T-helper 1 cell treated with Interleukin-12 subunit alpha and Interleukin-12 subunit beta and Interleukin-4 antibody, amounts not matched to agents 30 ng/mL and 1 ng/mL, for 36 hours (primary cell): ENCODE measurements at regions not wholly inside any gene's neighbourhood (a gene's known extent, or its start where the extent isn't known, plus 50 kb on each side); places are given as distances from the start of the nearest gene placed in this dataset.

ENCODE experiments used
- intact Hi-C: fragments of 100-400 bp; cut with micrococcal nuclease; formaldehyde crosslinking; loops from one replicate; pipeline ENCODE4 v1.15.1; 2024

DNA sequence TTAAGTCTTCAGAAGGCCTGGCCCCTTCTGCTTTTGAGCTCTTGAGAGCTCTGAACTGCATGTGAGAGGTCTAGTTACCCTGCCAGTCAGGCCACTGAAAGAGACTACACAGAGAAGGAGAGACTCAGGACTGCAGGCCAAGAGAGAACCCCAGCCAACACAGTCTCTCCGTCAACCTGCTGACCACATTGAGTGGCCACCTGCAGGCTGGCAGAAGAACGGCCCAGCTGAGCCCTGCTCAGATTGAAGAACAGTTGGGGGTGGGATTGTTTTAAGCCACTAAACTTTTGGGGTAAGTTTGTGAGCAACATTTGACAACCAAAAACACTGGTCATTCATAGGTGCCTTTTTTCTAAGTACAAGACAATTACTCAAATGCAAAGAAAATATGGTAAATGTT lies 273.5 kb upstream of the CCDC54 start:
- intact Hi-C loops, result no loop called here

DNA sequence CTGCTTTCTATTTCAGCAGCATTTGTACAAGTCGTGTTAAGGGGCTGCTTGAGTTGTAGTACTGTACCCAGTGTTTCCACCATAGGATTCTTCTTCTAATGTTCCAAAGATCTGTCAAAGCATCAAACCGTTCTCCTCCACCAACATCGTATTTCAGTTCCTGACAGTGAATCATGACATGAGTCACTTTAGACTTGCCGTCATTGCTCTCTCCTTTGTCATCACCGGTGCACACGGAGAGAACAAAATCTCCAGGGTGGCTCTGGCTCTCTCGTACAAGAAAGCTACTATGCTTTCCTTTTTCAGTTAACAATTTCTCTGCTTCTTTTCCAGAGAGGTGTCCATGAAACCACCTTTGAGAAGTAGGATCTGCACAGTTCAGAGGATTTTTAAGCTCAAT lies 270.9 kb upstream of the CCDC54 start:
- intact Hi-C loops, result no loop called here

DNA sequence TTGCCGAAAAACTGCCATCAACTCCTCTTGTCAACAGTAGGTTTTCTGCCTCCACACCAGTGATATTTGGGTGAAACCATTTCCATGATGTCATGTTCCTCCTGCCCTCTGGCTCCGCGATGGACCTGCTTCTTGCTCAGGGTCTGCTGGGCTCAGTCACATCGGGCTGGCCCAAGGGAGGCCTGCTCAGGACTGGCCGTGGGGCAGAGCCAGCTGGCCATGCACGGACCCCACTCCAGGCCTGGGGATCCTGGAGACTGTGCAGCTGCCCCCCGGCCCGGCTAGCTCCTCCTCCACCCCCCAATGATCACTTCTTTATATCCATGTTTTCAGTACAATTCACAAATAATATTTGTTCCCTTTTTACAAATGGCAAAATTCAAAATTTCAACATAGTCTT lies 270.3 kb upstream of the CCDC54 start:
- intact Hi-C loops, result no loop called here

DNA sequence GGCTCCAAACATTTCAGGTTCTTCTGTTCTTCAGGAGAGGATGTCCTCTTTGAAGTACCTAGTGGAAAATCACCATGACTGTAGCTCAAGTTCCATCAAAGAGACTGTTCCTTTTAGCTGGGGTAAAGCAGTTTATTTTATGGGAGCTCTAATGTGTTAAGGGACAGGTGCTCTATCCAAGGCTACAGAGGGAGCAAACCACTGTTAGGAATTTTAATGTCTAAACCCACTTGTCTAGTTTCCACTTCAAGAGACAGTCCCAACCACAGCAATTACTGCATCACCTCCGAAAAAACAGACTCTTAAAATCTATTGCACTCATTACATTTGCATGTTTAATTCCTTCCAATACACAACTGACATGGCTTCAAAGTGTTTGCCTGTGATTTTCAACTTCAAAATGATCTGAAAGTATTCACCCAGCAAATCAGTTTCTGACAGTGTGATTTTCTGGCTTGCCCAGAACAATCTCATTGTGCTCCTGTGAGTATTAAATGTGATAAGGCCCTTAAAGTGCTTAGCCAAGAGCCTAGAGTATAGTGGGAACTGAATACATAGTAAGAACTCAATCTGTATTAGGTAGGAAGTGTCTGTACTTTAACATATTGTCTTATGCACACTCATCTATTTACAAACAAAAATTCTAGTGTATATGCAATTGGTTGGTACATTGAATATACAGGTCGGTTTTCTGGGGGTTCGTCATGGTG lies 266.5 kb upstream of the CCDC54 start:
- intact Hi-C loops, result no loop called here

GRCh38 chr3:107111872-107112271 lies 265.4 kb upstream of the CCDC54 start:
- intact Hi-C loops, result no loop called here

- intact Hi-C loops, result no loop called here
Measured at GRCh38 chr3:107112356-107112755, 264.9 kb upstream of the CCDC54 start.

GRCh38 chr3:107116251-107116650 lies 261.0 kb upstream of the CCDC54 start:
- intact Hi-C loops, result no loop called here

DNA sequence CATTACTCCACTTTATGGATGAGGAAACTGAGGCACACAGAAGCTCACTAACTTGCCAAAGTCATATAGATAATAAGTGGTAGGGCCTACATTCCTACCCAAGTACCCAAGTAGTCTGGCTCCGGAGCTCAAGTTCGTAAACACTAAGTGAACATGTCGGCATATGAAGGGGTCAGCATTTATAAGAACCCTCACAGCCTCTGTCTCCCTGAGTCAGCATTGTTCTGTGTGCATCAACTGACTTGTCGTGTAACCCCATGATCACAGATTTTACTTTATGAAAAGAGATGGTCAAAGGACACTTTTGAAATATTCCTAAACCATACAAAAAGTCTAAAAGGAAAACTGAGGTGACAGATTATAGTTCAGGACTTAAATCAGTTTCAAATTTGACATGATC lies 260.1 kb upstream of the CCDC54 start:
- intact Hi-C loops, result no loop called here

DNA sequence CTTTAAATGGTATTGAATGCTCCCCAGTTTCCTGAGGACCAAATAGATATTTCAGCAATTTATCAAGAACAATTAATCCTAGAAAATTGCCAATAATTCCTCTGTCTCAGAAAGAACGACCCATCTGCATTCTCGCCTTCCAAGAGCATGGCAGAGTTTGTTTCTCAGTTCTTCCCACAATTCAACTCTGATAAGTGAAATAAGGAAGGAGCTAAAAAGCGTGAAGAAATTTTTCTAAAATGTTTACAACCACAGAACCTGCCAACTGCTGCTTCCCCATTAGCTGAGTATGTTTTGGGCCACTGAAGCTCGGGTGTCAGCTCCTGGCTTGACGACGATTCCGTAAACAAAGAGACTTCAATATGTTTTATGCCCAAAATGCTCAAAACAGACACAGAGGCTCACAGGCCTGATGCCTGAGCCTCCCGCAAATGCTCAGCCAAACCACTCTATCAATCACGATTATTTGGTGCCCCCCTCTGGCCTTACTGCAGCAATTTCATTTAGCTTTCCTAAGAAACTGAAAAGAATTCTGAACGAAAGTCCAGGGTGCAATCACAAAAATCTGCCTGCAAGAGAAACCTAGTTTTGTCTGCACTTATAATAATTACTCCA lies 259.2 kb upstream of the CCDC54 start:
- intact Hi-C loops, result no loop called here

DNA sequence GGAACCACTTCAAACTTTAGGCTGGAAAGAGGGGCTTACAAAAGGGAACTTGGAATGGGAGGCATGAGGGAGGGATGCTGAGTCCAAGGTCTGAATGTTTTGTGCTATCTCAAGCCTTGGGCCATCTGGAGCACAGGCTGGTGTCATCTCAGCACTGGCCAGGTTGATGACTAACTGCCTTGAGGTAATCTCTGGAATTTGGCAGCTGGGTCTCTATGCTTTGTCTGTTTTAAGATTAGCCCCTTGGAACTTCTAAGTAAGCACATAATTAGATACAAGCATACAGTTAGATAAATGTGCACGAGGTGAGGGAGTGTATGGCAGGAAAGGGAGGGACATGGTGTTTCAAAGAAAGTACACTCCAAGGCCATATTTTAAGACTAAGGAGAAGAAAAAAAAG lies 252.4 kb upstream of the CCDC54 start:
- intact Hi-C loops, result no loop called here

- intact Hi-C loops, result no loop called here
Measured at GRCh38 chr3:107128946-107129345, 248.3 kb upstream of the CCDC54 start.

GRCh38 chr3:107130089-107130700 lies 247.0 kb upstream of the CCDC54 start:
- intact Hi-C loops, result no loop called here

DNA sequence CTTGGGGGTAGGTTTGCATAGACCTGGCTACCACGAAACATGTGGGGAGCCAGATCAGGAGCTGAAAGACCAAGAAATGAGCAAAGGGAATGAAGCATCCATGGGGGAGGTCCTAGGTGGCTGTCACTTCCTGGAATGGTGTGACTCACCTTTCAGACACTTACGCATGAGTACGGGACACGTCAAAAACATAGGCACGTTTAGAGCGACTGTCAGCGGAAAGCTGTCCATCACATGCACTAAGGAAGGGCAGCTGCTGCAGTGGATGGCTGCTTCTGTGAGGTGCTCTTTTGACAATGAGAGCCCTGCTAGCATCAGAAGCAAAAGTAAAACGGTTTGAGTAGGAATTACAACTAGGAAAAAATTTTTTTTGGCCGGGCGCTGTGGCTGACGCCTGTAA lies 244.6 kb upstream of the CCDC54 start:
- intact Hi-C loops, result no loop called here

DNA sequence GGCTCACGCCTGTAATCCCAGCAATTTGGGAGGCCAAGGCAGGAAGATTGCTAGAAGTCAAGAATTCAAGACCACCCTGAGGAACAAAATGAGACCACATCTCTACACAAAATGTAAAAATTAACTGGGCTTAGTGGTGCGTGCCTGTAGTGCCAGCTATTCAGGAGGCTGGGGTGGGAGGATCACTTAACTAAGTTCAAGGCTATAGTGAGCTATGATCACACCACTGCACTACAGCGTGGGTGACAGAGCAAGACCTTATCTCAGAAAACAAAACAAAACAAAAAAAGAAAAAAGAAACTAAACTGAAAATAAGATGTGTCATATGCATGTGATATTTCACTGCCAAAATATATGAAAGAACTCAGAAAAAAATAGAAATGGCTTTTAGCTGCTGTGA lies 243.3 kb upstream of the CCDC54 start:
- intact Hi-C loops, result no loop called here

GRCh38 chr3:107142171-107142570 lies 235.1 kb upstream of the CCDC54 start:
- intact Hi-C loops, result no loop called here

DNA sequence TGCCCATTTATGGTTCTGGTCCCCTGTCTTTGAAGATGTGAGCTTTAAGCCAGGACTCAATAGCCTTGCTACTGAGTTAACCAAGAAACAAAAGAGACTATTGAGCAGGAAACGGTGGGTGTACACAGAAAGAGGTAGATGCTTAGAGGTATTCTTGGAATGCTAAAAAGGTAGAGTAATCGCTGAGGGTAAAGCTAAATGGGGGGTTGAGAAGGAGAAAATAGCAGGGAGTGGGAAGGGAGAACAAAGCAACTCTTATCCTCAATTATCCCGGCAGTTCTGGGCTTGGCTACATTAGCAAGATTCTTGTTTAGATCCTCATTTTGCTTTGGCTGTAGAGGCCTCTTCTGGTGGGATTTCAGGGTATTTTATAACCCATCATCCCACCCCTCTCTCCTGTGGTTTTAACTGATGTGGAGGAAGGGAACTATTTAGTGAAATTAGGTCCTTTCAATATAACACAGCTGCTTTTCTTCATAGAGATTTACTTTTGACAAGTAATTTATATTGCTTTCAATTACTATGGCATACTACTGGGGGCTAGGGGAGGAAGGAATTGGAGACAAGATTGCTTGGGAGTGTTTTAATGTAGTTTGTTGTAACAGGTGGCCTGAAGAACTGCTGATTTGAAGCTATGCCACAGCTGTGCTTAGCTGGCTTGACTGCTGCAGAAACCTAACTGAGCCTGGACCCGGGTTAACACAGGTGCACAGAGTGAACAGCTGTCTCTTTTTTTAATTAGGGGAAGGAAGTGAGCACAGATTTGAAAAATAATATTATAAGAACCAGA lies 234.3 kb upstream of the CCDC54 start:
- intact Hi-C loops, result no loop called here

GRCh38 chr3:107150675-107151074 lies 226.6 kb upstream of the CCDC54 start:
- intact Hi-C loops, result no loop called here

DNA sequence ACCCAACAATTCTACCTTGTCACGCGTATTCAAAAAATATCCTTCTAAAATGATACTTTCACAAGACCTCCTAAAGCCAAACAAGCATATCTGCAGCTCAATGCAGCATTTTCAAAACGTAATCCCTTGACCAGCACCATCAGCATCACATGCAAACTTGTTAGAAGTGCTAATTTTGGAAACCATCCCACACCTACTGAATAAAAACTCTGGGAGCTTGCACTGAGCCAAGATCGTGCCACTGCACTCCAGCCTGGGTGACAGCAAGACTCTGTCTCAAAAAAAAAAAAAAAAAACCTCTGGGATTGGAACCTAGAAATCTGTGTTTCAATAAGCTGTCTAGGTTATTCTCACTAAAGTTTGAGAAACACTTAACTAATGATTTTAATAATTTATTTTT lies 223.3 kb upstream of the CCDC54 start:
- intact Hi-C loops, result no loop called here

- intact Hi-C loops, result no loop called here
Measured at GRCh38 chr3:107172411-107172810, 204.8 kb upstream of the CCDC54 start.

DNA sequence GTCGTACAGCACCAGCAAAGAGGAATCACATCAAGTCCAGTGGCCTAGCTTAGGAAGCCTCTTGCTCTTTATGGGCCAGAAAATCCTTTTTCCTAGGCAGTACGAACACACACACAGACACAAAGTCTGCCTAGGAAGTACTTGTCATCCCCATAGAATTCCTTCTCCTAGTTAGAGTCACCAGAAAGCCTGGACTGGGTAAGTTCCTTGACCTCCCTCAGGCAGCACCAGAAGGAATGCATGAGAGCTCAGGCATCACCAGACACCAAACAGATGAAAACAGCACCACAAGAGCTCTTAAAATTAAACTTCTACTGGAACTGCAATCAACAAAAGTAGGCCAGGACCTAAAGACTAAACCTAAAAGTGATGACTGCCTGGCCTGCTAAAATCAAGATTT lies 192.9 kb upstream of the CCDC54 start:
- intact Hi-C loops, result no loop called here

DNA sequence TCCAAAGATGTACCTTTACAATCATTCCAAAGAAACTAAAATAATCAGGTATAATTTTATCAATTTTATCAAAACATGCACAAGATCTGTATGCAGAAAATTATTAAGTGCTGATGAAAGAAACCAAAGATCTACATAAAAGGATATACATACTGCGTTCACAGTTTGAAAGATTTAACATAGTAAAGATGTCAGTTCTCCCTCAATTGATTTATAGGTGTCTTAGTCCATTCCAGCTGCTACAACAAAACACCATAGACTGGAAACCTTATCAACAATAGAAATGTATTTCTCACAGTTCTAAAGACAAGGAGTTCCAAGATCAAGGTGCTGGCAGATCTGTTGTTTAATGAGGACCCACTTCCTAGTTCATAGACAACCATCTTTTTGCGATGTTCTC lies 189.0 kb upstream of the CCDC54 start:
- intact Hi-C loops, result no loop called here

GRCh38 chr3:107189158-107189791 lies 188.0 kb upstream of the CCDC54 start:
- intact Hi-C loops, result no loop called here
